ENCODE measurements at regions not wholly inside any gene's neighbourhood (a gene's known extent, or its start where the extent isn't known, plus 50 kb on each side); places are given as distances from the start of the nearest gene placed in this dataset.

GRCh38 chr9:27888661-27889295 lies 315.5 kb upstream of the C9orf72 start:
- Histone ChIP-seq H3K9ac (replicated peaks in 1 of 4; ENCODE audit: extremely low read depth in 1 of 4, low read depth in 3 of 4, low read length in 3 of 4) (no peak overlapping the region), H3K4ac (replicated peaks; ENCODE audit: insufficient read length, low read depth, low read length) (no peak overlapping the region), H3K36me3 (ENCODE audit: control insufficient read depth in 2 of 4, insufficient read depth in 4 of 4, low read length in 3 of 4) (no peaks in the 10 kb centered on the region), H3K9me3 (ENCODE audit: insufficient read depth in 2 of 2, low read depth in 1 of 2, low read length in 1 of 2) (no peaks in the 10 kb centered on the region), H3K4me1 (replicated peaks in 1 of 4; ENCODE audit: control insufficient read depth in 3 of 4, insufficient read depth in 4 of 4, low read length in 3 of 4) (no peaks in the 10 kb centered on the region), H4K91ac (replicated peaks; ENCODE audit: insufficient read length, low read length) (no peak overlapping the region), H3K79me2 (ENCODE audit: control insufficient read depth in 1 of 2, insufficient read depth in 2 of 2, low read length in 2 of 2) (no peaks in the 10 kb centered on the region), H2BK15ac (ENCODE audit: low read length) (no peak overlapping the region), H3K23ac (ENCODE audit: insufficient read length) (no peak overlapping the region), H3K27ac (ENCODE audit: low read depth, low read length) (no peak overlapping the region), H2AFZ (ENCODE audit: low read length) (no peak overlapping the region), H4K8ac (ENCODE audit: extremely low read depth, insufficient read depth, low read length) (no peak overlapping the region), H4K5ac (ENCODE audit: insufficient read length, low read depth, low read length) (no peak overlapping the region), H3K79me1 (ENCODE audit: low read depth, low read length) (no peaks in the 10 kb centered on the region), H2BK12ac (ENCODE audit: low read depth, low read length) (no peak overlapping the region), H3K27me3 (replicated peaks in 1 of 4; ENCODE audit: control insufficient read depth in 3 of 4, extremely low read depth in 1 of 4, insufficient read depth in 3 of 4, low read length in 3 of 4) (no peaks in the 10 kb centered on the region), H4K20me1 (replicated peaks in 1 of 2; ENCODE audit: control insufficient read depth in 1 of 2, insufficient read depth in 2 of 2, low read length in 2 of 2) (no peaks in the 10 kb centered on the region), H2AK5ac (ENCODE audit: low read depth, low read length) (no peak overlapping the region), H3K23me2 (ENCODE audit: low read depth, low read length) (no peaks in the 10 kb centered on the region; the same call in 1 of the 2 replicates), H3K56ac (replicated peaks; ENCODE audit: insufficient read length, low read depth, low read length) (no peak overlapping the region), H3K18ac (ENCODE audit: extremely low read depth, low read length) (no peak overlapping the region), H2BK20ac (ENCODE audit: low read length) (no peak overlapping the region), H2BK120ac (replicated peaks; ENCODE audit: low read depth, low read length) (no peak overlapping the region), H3K4me2 (ENCODE audit: insufficient read depth in 1 of 2, low read depth in 2 of 2, low read length in 2 of 2) (no peak overlapping the region), H2BK5ac (ENCODE audit: low read depth, low read length) (no peak overlapping the region), H3K14ac (ENCODE audit: insufficient read length) (no peak overlapping the region), H3K4me3 (ENCODE audit: extremely low read depth in 1 of 4, insufficient read depth in 2 of 4, low read depth in 3 of 4, low read length in 4 of 4) (no peak overlapping the region)
- DNase-seq (ENCODE audit: low read depth in 1 of 2, low spot score in 2 of 2) (peak; percentile 36 to 91), FAIRE-seq (peak; percentile 65)
- 77% methylated on average over 2 of the region's 2 CpGs; no CpG with 5 or more reads in 1 of the 2 experiments for WGBS, 2 experiments (ENCODE audit: extremely low coverage in 1 of 2, insufficient coverage in 1 of 2, insufficient read length in 1 of 2, insufficient replicate concordance in 2 of 2, low coverage in 1 of 2, low lambda C conversion rate in 2 of 2, missing lambda C conversion rate in 1 of 2)
- ChIA-PET POLR2A (ENCODE audit: partially characterized antibody) (no interaction called here), CTCF (ENCODE audit: partially characterized antibody) (interaction anchor here (0.5 to 4.0 kb wide), 19 partner anchors 9 to 726 kb away, joined by 3 to 24 read pairs (median 4); no protein-coding TSS in a partner anchor)
- no peak for TF ChIP-seq FOSL1 (IDR thresholded peaks at IDR 0.05; ENCODE audit: insufficient read depth, low read depth, low read length)
